VCaP (cell line): ENCODE measurements at regions not wholly inside any gene's neighbourhood (a gene's known extent, or its start where the extent isn't known, plus 50 kb on each side); places are given as distances from the start of the nearest gene placed in this dataset.

Experiments used
- H3K27ac ChIP-seq: fragments of 450-650 bp; 2 replicates; pipeline ENCODE4 v1.5.1; 2017
- TF ChIP-seq, protein P1 (sequence below): fragments of 450-650 bp; conservative IDR thresholded peaks from 2 replicates; pipeline ENCODE4 v1.5.1; 2017; ENCODE audit warnings: mild to moderate bottlenecking, moderate library complexity

DNA sequence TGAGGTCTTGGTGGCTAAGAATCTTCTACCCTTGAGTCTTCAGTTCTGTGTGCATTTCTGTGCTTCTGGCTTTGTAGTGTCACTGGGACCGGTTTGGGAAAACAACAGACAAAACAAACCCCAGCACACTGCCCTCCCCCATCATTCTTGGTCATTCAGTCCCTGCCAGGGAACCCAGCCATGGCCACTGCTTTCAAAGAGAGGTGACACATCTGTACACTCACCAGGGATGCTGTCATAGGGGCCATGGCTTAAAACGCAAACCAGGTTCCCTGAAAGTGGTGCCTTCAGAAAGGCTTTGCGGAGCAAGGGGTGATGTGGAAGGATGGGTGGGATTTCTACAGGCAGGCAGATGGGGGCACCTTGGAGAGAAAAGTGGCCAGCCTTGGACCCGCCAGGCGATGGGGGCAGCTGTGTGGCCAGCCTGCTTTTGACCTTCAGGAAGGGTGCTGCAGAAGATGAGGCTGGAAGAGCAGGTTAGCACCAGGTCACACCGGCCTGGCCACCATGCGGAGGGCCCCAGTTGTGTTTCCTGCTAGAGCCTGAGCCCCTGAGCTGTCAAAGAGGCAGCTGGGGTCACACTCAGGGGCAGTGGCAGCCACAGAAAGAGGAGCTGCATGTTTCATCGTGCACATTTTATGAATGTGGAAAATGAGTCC lies 101.3 kb downstream of the INHBB start:
- H3K27ac ChIP-seq = no peak overlapping the region
- TF ChIP-seq, protein P1, sequence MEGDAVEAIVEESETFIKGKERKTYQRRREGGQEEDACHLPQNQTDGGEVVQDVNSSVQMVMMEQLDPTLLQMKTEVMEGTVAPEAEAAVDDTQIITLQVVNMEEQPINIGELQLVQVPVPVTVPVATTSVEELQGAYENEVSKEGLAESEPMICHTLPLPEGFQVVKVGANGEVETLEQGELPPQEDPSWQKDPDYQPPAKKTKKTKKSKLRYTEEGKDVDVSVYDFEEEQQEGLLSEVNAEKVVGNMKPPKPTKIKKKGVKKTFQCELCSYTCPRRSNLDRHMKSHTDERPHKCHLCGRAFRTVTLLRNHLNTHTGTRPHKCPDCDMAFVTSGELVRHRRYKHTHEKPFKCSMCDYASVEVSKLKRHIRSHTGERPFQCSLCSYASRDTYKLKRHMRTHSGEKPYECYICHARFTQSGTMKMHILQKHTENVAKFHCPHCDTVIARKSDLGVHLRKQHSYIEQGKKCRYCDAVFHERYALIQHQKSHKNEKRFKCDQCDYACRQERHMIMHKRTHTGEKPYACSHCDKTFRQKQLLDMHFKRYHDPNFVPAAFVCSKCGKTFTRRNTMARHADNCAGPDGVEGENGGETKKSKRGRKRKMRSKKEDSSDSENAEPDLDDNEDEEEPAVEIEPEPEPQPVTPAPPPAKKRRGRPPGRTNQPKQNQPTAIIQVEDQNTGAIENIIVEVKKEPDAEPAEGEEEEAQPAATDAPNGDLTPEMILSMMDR = no peak

DNA sequence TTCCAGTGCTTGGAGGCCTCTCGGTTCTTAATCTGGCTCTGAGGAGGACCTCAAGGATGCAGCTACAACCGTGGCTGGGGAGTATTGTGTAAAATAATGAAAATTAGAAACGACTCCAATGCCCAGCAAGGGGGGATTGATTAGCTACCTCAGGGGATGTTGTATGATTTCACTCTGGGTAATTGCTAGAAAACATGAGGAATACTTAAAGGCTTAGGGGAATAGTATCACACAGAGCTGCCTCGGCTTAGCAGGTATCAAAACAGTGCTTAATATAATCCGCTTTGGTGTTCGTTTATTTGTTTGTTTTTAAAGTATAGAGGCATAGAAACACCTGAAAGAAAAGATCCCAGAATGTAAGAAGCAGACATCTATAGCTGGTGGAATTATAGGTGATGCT lies 102.5 kb downstream of the INHBB start:
- no peak overlapping the region for H3K27ac ChIP-seq
- TF ChIP-seq, protein P1 = no peak

DNA sequence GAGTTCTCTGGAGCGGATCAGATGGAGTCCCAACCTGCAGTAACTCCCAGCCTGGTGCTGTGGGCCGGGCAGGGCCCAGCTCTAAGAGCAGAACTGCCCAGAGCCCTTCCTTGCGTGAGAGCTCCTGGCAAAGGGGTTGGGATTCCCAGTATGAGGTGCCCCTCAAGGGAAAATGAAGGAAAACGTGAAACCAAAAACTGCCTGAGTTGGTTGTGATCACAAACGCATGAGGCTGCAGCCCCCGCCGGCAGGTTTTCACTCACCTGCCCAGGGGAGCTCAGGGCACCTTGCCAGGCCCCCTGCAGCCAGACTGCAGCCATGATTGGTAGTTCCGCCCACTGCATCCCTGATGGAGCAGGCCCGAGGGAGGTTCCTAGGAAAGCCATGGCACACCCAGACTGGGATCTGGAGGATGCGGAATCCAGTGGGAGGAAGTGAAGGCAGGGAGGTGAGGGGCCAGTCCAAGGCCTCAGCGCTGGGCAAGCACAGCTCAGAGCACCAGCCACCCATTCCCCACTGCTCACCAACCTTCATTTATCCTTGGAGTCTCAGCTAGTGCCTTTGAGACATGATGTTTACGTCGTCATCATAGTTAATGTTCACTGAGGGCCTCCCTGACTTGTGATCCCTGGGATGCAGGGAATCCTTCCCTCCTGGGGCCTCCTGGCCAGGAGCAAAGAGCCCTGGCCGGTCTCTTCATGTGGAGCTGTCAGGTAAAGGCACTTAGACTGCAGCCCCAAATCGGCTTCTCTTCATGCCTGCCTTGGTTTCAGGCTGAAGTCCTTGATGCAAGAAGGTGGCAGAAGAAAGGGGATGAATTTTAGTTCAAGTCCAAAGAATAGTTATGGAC lies 103.2 kb downstream of the INHBB start:
- TF ChIP-seq, protein P1 = no peak

DNA sequence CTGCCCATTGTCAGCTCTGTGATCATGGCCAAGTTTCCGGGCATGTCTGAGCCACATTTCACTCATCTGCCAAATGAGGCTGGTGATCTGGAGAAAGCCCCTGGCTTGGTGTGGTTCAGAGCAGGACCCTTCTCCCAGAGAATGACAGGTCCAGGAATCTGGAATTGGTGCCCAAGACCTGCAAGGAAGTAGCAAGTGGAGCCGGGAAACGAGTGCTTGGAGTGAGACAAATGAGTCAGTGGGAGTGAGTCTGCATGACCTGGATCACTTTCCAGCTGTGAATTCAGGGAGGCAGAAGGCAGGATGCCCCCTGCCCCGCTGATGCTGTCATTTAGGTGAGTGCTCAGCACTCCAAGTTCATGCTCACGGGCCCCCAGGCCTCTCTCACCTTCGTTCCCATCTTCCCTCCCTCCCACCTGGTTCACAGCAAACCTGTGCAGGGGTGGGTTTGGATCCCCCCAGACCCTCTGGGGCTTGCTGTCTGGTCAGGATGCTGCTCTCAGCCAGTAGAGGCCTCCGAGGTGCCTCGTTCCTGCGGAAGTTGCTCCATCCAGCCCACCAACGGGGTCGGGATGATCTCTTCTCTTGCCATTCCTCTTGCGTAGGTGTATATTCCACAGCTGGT lies 104.4 kb downstream of the INHBB start:
- H3K27ac ChIP-seq = no peak overlapping the region
- TF ChIP-seq, protein P1 = no peak

More for the DNA sequence above, 103.2 kb downstream of the INHBB start:
- no peak overlapping the region for H3K27ac ChIP-seq

DNA sequence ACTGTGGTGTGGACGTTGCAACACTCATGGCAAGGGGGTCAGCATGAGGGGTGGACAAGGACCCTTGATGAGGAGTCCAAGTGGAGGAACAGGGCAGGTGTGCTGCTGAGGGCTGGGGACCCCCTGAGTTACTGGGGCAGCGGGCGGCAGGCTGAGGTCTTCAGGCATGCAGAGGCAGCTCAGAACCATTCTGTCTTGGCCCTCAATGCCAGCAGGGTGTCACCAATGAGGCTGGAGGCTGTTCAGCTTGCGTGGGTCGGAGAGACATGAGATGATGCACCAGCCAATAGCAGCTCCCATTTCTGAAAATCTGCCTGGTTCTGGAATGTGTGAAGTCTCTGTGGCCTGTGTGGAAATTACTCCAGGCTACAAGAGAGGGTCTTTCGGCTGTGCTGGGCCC lies 105.4 kb downstream of the INHBB start:
- TF ChIP-seq, protein P1 = no peak
- H3K27ac ChIP-seq = no peak overlapping the region

DNA sequence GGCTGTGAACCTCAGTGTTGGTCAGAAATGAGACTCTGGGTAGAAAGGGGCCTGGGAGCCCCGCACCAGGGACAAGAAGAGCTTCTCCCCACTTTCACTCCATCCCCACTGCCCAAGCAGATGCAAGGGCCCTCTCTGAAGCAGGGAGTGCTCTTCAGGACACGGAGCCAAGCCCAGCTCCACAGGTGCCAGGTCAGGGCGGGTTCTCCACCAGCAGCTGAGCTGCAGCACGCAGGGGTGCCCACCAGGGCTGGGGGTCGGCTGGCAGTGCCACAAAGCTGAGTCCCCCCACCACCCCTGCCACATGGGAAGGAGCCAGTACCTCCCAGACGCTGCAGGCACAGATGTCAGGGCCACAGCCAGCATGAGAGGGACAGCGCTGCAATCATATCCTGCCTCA lies 106.2 kb downstream of the INHBB start:
- H3K27ac ChIP-seq = no peak overlapping the region
- TF ChIP-seq, protein P1 = no peak

DNA sequence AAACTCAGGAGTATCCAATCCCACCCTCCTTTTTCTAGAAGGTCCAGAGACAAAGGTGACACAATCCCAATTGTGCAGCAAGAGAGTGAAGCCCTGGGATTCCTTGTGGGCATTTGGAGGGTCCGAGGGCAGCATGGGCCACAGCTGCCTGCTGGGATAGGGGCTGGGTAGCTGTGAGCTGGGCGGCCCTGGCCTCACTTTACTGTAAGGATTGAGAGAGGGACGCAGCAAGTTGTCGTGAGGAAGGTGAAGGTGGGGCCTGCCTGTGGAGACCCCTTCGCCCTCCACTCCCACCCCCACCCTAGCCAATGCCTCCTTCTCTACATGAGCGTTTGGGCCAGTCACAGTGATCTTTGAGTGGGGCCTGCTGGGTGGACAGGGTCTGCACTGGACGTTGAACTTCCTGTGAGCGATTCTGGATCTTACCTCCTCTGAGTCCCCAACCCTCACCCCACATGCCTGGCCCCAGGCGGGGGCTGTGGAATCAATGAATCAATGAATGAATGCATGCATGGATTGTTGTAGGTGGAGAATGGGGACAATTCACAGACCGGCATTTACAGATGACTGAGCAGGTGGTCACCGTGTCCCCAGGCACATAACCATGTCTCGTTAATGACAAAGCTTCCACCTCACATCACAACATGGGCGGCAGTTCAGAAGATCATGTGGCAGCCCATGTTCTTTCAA lies 107.2 kb downstream of the INHBB start:
- TF ChIP-seq, protein P1 = no peak
- H3K27ac ChIP-seq = no peak overlapping the region
